ENCODE measurements at regions not wholly inside any gene's neighbourhood (a gene's known extent, or its start where the extent isn't known, plus 50 kb on each side); places are given as distances from the start of the nearest gene placed in this dataset.

GRCh38 chr17:68175905-68176304 is 71.9 kb upstream of the AMZ2 start:
- TF ChIP-seq CTCF (IDR thresholded peaks at IDR 0.05), result no peak
- no peak for TF ChIP-seq POLR2A (IDR thresholded peaks at IDR 0.05)
